ENCODE measurements at regions not wholly inside any gene's neighbourhood (a gene's known extent, or its start where the extent isn't known, plus 50 kb on each side); places are given as distances from the start of the nearest gene placed in this dataset.

GRCh38 chr7:63047061-63047460, 951.6 kb upstream of the ZNF722 start (continued):
- TF ChIP-seq ATF1 (CRISPR knock-in tag; IDR thresholded peaks at IDR 0.05) = no peak
- no peak for TF ChIP-seq GABPB1 (CRISPR knock-in tag; IDR thresholded peaks at IDR 0.05)
- TF ChIP-seq CTCF (IDR thresholded peaks at IDR 0.05) = no peak
- TF ChIP-seq NFYB (CRISPR knock-in tag; conservative IDR thresholded peaks at IDR 0.05; ENCODE audit: low read depth) = no peak
- no peak for TF ChIP-seq EMX1 (CRISPR knock-in tag; IDR thresholded peaks at IDR 0.05)
- no peak for TF ChIP-seq TCF7 (CRISPR knock-in tag; IDR thresholded peaks at IDR 0.05; ENCODE audit: low read depth)
- TF ChIP-seq, protein P1, sequence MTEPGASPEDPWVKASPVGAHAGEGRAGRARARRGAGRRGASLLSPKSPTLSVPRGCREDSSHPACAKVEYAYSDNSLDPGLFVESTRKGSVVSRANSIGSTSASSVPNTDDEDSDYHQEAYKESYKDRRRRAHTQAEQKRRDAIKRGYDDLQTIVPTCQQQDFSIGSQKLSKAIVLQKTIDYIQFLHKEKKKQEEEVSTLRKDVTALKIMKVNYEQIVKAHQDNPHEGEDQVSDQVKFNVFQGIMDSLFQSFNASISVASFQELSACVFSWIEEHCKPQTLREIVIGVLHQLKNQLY (CRISPR knock-in tag; IDR thresholded peaks at IDR 0.05) = no peak
- TF ChIP-seq OVOL2 (CRISPR knock-in tag; IDR thresholded peaks at IDR 0.05; ENCODE audit: borderline replicate concordance) = no peak
- TF ChIP-seq, protein P2, sequence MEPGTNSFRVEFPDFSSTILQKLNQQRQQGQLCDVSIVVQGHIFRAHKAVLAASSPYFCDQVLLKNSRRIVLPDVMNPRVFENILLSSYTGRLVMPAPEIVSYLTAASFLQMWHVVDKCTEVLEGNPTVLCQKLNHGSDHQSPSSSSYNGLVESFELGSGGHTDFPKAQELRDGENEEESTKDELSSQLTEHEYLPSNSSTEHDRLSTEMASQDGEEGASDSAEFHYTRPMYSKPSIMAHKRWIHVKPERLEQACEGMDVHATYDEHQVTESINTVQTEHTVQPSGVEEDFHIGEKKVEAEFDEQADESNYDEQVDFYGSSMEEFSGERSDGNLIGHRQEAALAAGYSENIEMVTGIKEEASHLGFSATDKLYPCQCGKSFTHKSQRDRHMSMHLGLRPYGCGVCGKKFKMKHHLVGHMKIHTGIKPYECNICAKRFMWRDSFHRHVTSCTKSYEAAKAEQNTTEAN (CRISPR knock-in tag; IDR thresholded peaks at IDR 0.05) = no peak

DNA sequence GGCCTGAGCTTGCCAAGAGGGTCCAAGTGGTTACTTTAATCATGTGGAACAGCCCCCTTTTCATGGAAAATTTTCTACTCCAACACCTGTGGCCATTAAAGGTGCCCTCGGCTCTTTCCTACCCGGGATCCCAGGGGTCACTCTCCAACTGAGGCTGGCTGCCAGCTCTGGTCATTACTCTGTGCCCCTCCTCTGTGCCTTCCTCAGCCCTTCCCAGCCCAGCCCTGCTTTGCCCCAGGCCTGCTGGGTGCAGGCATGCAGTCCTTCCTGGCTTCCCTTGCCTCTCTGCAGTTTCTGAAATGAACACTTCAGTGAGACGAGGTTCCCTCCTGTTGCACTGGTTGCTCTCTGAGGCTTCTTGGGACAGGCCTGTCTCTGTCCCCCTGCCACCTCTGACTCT, 951.1 kb upstream of the ZNF722 start:
- peaks cover 44% of the 10 kb centered on the region for H3K36me3 Mint-ChIP-seq
- no peak for DNase-seq (ENCODE audit: low spot score)
- ATAC-seq = no peak
- no peaks in the 10 kb centered on the region for H3K4me1 Mint-ChIP-seq
- H3K27me3 Mint-ChIP-seq (ENCODE audit: low read depth) = peaks cover 15% of the 10 kb centered on the region
- TF ChIP-seq, protein P3, sequence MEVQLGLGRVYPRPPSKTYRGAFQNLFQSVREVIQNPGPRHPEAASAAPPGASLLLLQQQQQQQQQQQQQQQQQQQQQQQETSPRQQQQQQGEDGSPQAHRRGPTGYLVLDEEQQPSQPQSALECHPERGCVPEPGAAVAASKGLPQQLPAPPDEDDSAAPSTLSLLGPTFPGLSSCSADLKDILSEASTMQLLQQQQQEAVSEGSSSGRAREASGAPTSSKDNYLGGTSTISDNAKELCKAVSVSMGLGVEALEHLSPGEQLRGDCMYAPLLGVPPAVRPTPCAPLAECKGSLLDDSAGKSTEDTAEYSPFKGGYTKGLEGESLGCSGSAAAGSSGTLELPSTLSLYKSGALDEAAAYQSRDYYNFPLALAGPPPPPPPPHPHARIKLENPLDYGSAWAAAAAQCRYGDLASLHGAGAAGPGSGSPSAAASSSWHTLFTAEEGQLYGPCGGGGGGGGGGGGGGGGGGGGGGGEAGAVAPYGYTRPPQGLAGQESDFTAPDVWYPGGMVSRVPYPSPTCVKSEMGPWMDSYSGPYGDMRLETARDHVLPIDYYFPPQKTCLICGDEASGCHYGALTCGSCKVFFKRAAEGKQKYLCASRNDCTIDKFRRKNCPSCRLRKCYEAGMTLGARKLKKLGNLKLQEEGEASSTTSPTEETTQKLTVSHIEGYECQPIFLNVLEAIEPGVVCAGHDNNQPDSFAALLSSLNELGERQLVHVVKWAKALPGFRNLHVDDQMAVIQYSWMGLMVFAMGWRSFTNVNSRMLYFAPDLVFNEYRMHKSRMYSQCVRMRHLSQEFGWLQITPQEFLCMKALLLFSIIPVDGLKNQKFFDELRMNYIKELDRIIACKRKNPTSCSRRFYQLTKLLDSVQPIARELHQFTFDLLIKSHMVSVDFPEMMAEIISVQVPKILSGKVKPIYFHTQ (CRISPR knock-in tag; IDR thresholded peaks at IDR 0.05) = no peak
- TF ChIP-seq ZNF423 (CRISPR knock-in tag; IDR thresholded peaks at IDR 0.05) (no peak), ETV6 (CRISPR knock-in tag; IDR thresholded peaks at IDR 0.05) (no peak), ATF1 (CRISPR knock-in tag; IDR thresholded peaks at IDR 0.05) (no peak), TP53 (CRISPR knock-in tag; IDR thresholded peaks at IDR 0.05) (no peak), JAZF1 (CRISPR knock-in tag; IDR thresholded peaks at IDR 0.05) (no peak), E2F5 (CRISPR knock-in tag; IDR thresholded peaks at IDR 0.05) (no peak), IRF2 (CRISPR knock-in tag; IDR thresholded peaks at IDR 0.05; ENCODE audit: borderline replicate concordance, low read depth) (no peak), SMAD3 (CRISPR knock-in tag; IDR thresholded peaks at IDR 0.05; ENCODE audit: borderline replicate concordance) (no peak), ATF2 (CRISPR knock-in tag; IDR thresholded peaks at IDR 0.05; ENCODE audit: borderline replicate concordance, low read depth) (no peak), NR3C1 (CRISPR knock-in tag; conservative IDR thresholded peaks at IDR 0.05; ENCODE audit: low read depth) (no peak), GRHL2 (CRISPR knock-in tag; IDR thresholded peaks at IDR 0.05; ENCODE audit: insufficient replicate concordance, severe bottlenecking) (no peak), GTF2I (CRISPR knock-in tag; conservative IDR thresholded peaks at IDR 0.05) (no peak), NR1H2 (CRISPR knock-in tag; IDR thresholded peaks at IDR 0.05) (no peak)
- TF ChIP-seq, protein P4, sequence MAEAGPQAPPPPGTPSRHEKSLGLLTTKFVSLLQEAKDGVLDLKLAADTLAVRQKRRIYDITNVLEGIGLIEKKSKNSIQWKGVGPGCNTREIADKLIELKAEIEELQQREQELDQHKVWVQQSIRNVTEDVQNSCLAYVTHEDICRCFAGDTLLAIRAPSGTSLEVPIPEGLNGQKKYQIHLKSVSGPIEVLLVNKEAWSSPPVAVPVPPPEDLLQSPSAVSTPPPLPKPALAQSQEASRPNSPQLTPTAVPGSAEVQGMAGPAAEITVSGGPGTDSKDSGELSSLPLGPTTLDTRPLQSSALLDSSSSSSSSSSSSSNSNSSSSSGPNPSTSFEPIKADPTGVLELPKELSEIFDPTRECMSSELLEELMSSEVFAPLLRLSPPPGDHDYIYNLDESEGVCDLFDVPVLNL (CRISPR knock-in tag; IDR thresholded peaks at IDR 0.05; ENCODE audit: borderline replicate concordance, low read depth) = no peak
- TF ChIP-seq, protein P5, sequence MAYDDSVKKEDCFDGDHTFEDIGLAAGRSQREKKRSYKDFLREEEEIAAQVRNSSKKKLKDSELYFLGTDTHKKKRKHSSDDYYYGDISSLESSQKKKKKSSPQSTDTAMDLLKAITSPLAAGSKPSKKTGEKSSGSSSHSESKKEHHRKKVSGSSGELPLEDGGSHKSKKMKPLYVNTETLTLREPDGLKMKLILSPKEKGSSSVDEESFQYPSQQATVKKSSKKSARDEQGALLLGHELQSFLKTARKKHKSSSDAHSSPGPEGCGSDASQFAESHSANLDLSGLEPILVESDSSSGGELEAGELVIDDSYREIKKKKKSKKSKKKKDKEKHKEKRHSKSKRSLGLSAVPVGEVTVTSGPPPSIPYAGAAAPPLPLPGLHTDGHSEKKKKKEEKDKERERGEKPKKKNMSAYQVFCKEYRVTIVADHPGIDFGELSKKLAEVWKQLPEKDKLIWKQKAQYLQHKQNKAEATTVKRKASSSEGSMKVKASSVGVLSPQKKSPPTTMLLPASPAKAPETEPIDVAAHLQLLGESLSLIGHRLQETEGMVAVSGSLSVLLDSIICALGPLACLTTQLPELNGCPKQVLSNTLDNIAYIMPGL (CRISPR knock-in tag; IDR thresholded peaks at IDR 0.05) = no peak
- no peak overlapping the region for H3K4me3 Mint-ChIP-seq
- POLR2A ChIA-PET = no interaction called here
- CTCF ChIA-PET = no interaction called here
- no peak overlapping the region for H3K27ac Mint-ChIP-seq
- peaks cover 53% of the 10 kb centered on the region for H3K9me3 Mint-ChIP-seq

Data from WTC11 (cell line).